NCI-H146 (cell line): ENCODE measurements at regions not wholly inside any gene's neighbourhood (a gene's known extent, or its start where the extent isn't known, plus 50 kb on each side); places are given as distances from the start of the nearest gene placed in this dataset.

Experiments
- DNase-seq: peaks from one replicate; lab custom pipeline; 2025; lab: John Stamatoyannopoulos, UW

- DNase-seq, result no peak
Measured at GRCh38 chr3:14311729-14312128, 90.7 kb upstream of the SLC6A6 start.

DNA sequence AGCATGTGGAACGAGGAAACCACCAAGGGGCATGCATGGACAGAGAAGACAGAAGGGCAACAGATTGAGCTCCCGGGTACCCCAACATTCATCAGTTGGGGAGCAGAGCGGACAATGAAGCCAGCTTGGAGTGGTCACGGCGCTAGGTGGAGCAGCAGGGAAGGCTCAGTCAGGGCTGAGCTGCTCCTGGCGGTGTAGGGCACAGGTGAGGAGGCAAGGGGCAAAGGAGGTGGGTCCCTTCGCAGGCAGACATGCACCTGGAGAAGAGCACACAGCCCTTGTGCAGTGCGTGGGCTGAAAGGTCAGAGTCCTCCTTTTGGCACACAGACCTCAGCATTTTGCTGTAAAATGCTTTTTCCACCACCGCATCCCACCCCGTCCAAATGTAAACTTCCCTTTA, 90.0 kb upstream of the SLC6A6 start:
- DNase-seq, result peak; percentile 35

- DNase-seq, result peak; percentile 66
Measured at GRCh38 chr3:14317057-14317553, 85.3 kb upstream of the SLC6A6 start.

- DNase-seq, result no peak
Measured at GRCh38 chr3:14318646-14319045, 83.8 kb upstream of the SLC6A6 start.

- DNase-seq, result peak; percentile 14
Measured at GRCh38 chr3:14319654-14320182, 82.7 kb upstream of the SLC6A6 start.

DNA sequence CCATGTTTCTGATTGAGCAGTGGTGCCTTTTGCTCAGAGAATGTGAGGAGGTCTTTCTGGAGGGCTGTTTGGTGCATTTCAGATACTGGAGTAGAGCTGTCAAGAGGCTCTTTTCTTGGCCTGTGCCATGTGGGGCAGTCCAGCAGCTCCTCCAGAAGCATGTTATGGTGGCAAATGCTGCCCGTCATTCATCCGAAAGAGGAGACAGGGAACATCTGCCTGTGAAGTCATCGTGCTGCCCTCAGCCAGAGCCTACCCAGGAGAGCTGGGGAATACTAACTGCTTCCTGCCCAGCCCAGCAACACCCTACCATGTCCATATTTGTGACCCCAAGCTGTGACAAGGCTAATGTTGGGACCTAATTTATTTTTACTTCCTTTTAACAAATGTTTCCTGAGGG, 82.2 kb upstream of the SLC6A6 start:
- DNase-seq, result no peak

- no peak for DNase-seq
Measured at GRCh38 chr3:14322001-14322400, 80.4 kb upstream of the SLC6A6 start.

- no peak for DNase-seq
Measured at GRCh38 chr3:14322667-14323295, 79.6 kb upstream of the SLC6A6 start.

GRCh38 chr3:14323401-14324223, 78.8 kb upstream of the SLC6A6 start:
- DNase-seq, result no peak

DNA sequence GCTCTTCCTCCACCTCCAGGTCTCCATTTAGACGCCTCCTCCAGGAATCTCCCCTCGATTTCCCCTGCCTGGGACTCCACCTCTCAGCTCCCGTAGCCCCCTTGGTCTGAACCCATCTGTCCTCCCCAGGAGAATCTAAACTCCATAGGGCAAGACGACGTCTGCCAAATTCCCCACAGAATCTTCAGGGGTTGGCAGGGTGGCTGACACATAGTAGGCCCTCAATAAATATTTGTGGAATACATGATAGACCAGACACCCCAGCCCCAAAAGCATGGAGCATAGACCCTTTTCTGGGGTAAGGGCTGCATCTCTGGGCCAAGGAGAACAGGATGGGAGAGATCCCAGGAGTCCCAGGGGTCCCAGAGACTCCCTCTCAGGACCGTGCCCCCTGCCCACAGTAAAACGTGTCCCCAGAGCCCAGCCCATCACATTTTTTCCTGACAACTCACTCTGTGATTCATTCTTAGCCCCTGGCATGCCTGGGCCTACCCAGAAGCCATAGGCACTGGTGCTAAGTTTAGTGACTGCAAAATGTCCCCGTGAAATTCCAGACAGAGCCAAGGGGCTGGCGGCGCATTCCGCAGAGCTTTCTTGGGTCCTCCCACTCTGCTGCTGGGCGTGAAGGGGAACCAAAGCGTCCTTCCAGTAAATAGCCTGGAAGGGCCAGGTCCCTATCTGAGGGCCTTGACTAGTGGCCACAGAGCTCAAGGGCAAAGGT, 78.0 kb upstream of the SLC6A6 start:
- no peak for DNase-seq

DNA sequence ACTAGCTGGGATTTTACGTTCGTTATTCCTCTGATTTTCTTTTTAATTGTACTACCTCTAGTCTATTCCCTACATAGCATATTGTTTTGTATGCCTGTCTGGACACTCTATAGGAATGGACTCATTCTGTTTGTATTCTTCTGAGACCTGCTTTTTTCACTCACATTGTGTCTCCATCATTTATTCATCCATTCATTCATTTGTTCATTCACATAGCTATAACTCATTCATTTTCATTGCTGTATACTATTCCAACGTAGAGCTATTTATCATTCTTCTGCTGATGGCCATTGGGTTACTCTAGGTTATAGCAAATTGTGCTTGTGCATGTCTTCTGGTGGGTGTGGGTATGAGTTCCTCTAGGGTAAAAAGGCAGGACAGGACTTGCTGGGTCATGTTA, 74.0 kb upstream of the SLC6A6 start:
- DNase-seq, result no peak

GRCh38 chr3:14329116-14329830, 73.1 kb upstream of the SLC6A6 start:
- peak; percentile 93 for DNase-seq

DNA sequence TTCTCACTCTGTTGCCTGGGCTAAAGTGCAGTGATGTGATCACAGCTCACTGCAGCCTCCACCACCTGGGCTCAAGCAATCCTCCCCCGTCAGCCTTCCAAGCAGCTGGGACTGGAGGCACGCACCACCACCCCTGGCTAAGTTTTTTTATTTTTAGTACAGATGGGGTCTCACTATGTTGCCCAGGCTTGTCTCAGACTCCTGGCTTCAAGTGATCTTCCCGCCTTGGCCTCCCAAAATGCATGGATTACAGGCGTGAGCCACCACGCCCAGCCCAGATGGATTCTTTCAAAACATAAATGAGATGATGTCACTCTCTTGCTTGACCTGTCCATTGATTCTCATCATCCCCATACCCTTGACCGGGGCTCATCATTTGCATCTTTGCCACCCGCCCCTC, 72.6 kb upstream of the SLC6A6 start:
- peak; percentile 36 for DNase-seq

- no peak for DNase-seq
Measured at GRCh38 chr3:14330508-14330907, 71.9 kb upstream of the SLC6A6 start.

DNA sequence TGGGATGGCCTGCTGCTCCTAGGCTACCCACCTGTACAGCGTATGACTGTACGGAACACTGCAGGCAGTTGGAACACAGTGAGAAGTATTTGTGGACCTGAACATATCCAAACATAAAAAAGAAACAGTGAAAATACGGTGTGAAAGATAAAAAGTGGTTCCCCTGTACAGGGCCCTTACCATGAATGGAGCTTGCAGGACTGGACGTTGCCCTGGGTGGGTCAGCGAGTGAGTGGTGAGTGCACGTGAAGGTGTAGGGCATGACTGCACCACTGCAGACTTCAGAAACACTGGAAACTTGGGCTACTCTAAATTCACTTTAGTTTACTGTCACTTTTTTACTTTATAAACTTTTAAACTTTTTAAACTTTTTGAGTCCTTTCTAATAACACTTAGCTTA, 71.2 kb upstream of the SLC6A6 start:
- no peak for DNase-seq

GRCh38 chr3:14332392-14332791, 70.0 kb upstream of the SLC6A6 start:
- DNase-seq, result no peak

GRCh38 chr3:14333215-14333614, 69.2 kb upstream of the SLC6A6 start:
- no peak for DNase-seq

- DNase-seq, result no peak
Measured at GRCh38 chr3:14333621-14334020, 68.8 kb upstream of the SLC6A6 start.

- DNase-seq, result no peak
Measured at GRCh38 chr3:14334136-14334535, 68.3 kb upstream of the SLC6A6 start.

GRCh38 chr3:14334936-14335335, 67.5 kb upstream of the SLC6A6 start:
- DNase-seq, result no peak

GRCh38 chr3:14335774-14336748, 66.3 kb upstream of the SLC6A6 start:
- DNase-seq, result no peak
